Retinal pigment epithelial cell (primary cell): ENCODE measurements at regions not wholly inside any gene's neighbourhood (a gene's known extent, or its start where the extent isn't known, plus 50 kb on each side); places are given as distances from the start of the nearest gene placed in this dataset.

Experiments
- DNase-seq: peaks from one replicate; pipeline ENCODE4 v3.0.0-alpha.2; 2010; ENCODE audit warnings: low read depth
- H3K4me3 ChIP-seq: 2 replicates; pipeline ENCODE4 v1.5.1; 2011; ENCODE audit warnings: mild to moderate bottlenecking, low read length, control low read depth, moderate library complexity
- CTCF ChIP-seq: conservative IDR thresholded peaks from 2 replicates; pipeline ENCODE4 v1.5.1; 2011; ENCODE audit warnings: low read depth, low read length, control low read depth, inconsistent platforms

GRCh38 chr15:27693280-27693679 lies 405.8 kb downstream of the OCA2 start:
- DNase-seq = no peak
- TF ChIP-seq CTCF = no peak

GRCh38 chr15:27692438-27692837 lies 406.7 kb downstream of the OCA2 start:
- TF ChIP-seq CTCF = no peak
- no peak overlapping the region for H3K4me3 ChIP-seq
- no peak for DNase-seq

More at GRCh38 chr15:27693280-27693679, 405.8 kb downstream of the OCA2 start:
- no peak overlapping the region for H3K4me3 ChIP-seq

GRCh38 chr15:27690290-27690689 lies 408.8 kb downstream of the OCA2 start:
- no peak for DNase-seq
- no peak for TF ChIP-seq CTCF

GRCh38 chr15:27686971-27687370 lies 412.1 kb downstream of the OCA2 start:
- no peak for TF ChIP-seq CTCF
- DNase-seq = no peak
- no peak overlapping the region for H3K4me3 ChIP-seq

More at GRCh38 chr15:27690290-27690689, 408.8 kb downstream of the OCA2 start:
- no peak overlapping the region for H3K4me3 ChIP-seq

- H3K4me3 ChIP-seq = no peak overlapping the region
- peak; percentile 7 for DNase-seq
- no peak for TF ChIP-seq CTCF
These were observed 412.7 kb downstream of the OCA2 start for GRCh38 chr15:27686369-27686768.

GRCh38 chr15:27685644-27686043 lies 413.5 kb downstream of the OCA2 start:
- DNase-seq = no peak
- no peak overlapping the region for H3K4me3 ChIP-seq
- TF ChIP-seq CTCF = no peak

- H3K4me3 ChIP-seq = no peak overlapping the region
- no peak for DNase-seq
- TF ChIP-seq CTCF = no peak
These were observed 416.0 kb downstream of the OCA2 start for GRCh38 chr15:27683121-27683520.
